B cell (primary cell): ENCODE measurements at regions not wholly inside any gene's neighbourhood (a gene's known extent, or its start where the extent isn't known, plus 50 kb on each side); places are given as distances from the start of the nearest gene placed in this dataset.

Experiments used
- ATAC-seq: fragments of 200-7000 bp; cut with Tn5 transposase; one replicate; pipeline ENCODE4 v1.10.0; 2021; ENCODE audit warnings: low read depth, mild to moderate bottlenecking, moderate number of reproducible peaks, moderate library complexity
- CTCF ChIA-PET: fragments of 350-600 bp; sonication (Branson Sonifier 250); formaldehyde crosslinking; loops from one replicate; lab custom pipeline; 2021; ENCODE audit warnings: antibody characterized with exemption, inconsistent platforms; lab: Charles Lee
- POLR2A ChIA-PET: fragments of 350-600 bp; sonication (Branson Sonifier 250); formaldehyde crosslinking; loops from one replicate; lab custom pipeline; 2021; ENCODE audit warnings: antibody characterized with exemption; lab: Charles Lee
- DNase-seq: peaks from one replicate; pipeline ENCODE4 v3.0.0; 2013
- H2AFZ ChIP-seq: 2 replicates; pipeline ENCODE4 v1.6.1; 2012; ENCODE audit warnings: mild to moderate bottlenecking, low read depth, low read length; ENCODE audit not compliant: insufficient read depth, poor library complexity, severe bottlenecking
- H3K27ac ChIP-seq, 2 donors: 1 replicate in 1 of 2; 2 replicates in 1 of 2; pipeline ENCODE4 v1.5.1; 2012 to 2013; ENCODE audit warnings: low read length in 2 of 2, mild to moderate bottlenecking in 2 of 2, moderate library complexity in 1 of 2
- H3K27me3 ChIP-seq, 4 experiments: fragments of 200-600 bp in 1 of 4; sonication (generic) in 1 of 4; replicated peaks in 1 of 4; 1 replicate in 2 of 4; 2 replicates in 2 of 4; pipeline versions ENCODE4 v1.6.1 to v1.7.0; 2013 to 2016; ENCODE audit warnings: low read length in 3 of 4, mild to moderate bottlenecking in 2 of 4, mixed read lengths in 1 of 4, moderate library complexity in 1 of 4; ENCODE audit not compliant: insufficient read depth in 4 of 4, control insufficient read depth in 3 of 4; ENCODE audit errors: control extremely low read depth in 1 of 4
- H3K36me3 ChIP-seq, 2 experiments: replicated peaks in 1 of 2; 1 replicate in 1 of 2; 2 replicates in 1 of 2; pipeline versions ENCODE4 v1.6.1 to v1.7.1; 2013; ENCODE audit warnings: low read length in 1 of 2; ENCODE audit not compliant: insufficient read depth in 2 of 2, control insufficient read depth in 1 of 2; ENCODE audit errors: control extremely low read depth in 1 of 2, extremely low read depth in 1 of 2
- H3K4me1 ChIP-seq, 2 donors: fragments of 200-600 bp in 1 of 2; sonication (generic) in 1 of 2; 1 replicate in 1 of 2; 2 replicates in 1 of 2; pipeline versions ENCODE4 v1.5.1 to v1.6.1; 2013 to 2017; ENCODE audit warnings: low read length in 2 of 2; ENCODE audit not compliant: control insufficient read depth in 2 of 2, insufficient read depth in 2 of 2
- H3K4me2 ChIP-seq: replicated peaks from 2 replicates; pipeline ENCODE3; 2012; ENCODE audit warnings: mild to moderate bottlenecking, low read depth, low read length; ENCODE audit not compliant: poor library complexity, severe bottlenecking
- H3K4me3 ChIP-seq, 5 experiments: fragments of 200-600 bp in 1 of 5; sonication (generic) in 1 of 5; 1 replicate in 3 of 5; 2 replicates in 2 of 5; pipeline versions ENCODE4 v1.5.1 to v1.7.0; 2011 to 2016; ENCODE audit warnings: low read length in 4 of 5, mild to moderate bottlenecking in 4 of 5, low read depth in 2 of 5, control low read depth in 1 of 5, moderate library complexity in 1 of 5; ENCODE audit not compliant: insufficient read depth in 1 of 5; ENCODE audit errors: control extremely low read depth in 1 of 5, extremely low read depth in 1 of 5
- H3K79me2 ChIP-seq: fragments of 200-600 bp; sonication (generic); one replicate; pipeline ENCODE4 v1.6.0; 2016; ENCODE audit warnings: low read length; ENCODE audit not compliant: control insufficient read depth, insufficient read depth
- H3K9ac ChIP-seq: fragments of 200-600 bp; sonication (generic); 2 replicates; pipeline ENCODE4 v1.6.1; 2017; ENCODE audit warnings: mild to moderate bottlenecking, low read length, moderate library complexity
- H3K9me3 ChIP-seq, 3 donors: one replicate each; pipeline versions ENCODE4 v1.6.1 to v1.7.1; 2013; ENCODE audit warnings: low read length in 2 of 3; ENCODE audit not compliant: control insufficient read depth in 2 of 3, insufficient read depth in 1 of 3; ENCODE audit errors: control extremely low read depth in 1 of 3
- H4K20me1 ChIP-seq: 2 replicates; pipeline ENCODE4 v1.6.0; 2012; ENCODE audit warnings: mild to moderate bottlenecking, low read length; ENCODE audit not compliant: insufficient read depth, control insufficient read depth, poor library complexity, severe bottlenecking
- H3K27ac Mint-ChIP-seq: one replicate; pipeline ENCODE4 v1.8.0; 2021; ENCODE audit warnings: mixed read lengths
- H3K27me3 Mint-ChIP-seq: one replicate; pipeline ENCODE4 v1.8.0; 2021; ENCODE audit warnings: mixed read lengths
- H3K4me1 Mint-ChIP-seq: one replicate; pipeline ENCODE4 v1.8.0; 2021; ENCODE audit warnings: mixed read lengths
- H3K4me3 Mint-ChIP-seq: one replicate; pipeline ENCODE4 v1.8.0; 2021; ENCODE audit warnings: mixed read lengths
- H3K9me3 Mint-ChIP-seq: one replicate; pipeline ENCODE4 v1.8.0; 2022; ENCODE audit warnings: mixed read lengths; ENCODE audit not compliant: insufficient read depth
- EZH2 ChIP-seq: IDR thresholded peaks from 2 replicates; pipeline ENCODE4 v1.6.1; 2012; ENCODE audit warnings: borderline replicate concordance, low read depth, mild to moderate bottlenecking, moderate library complexity, low read length; ENCODE audit not compliant: insufficient read depth, poor library complexity, severe bottlenecking
- WGBS: methylation state at CpG from one replicate; pipeline ENCODE4 v1.1.5; 2013; ENCODE audit warnings: missing lambda C conversion rate; ENCODE audit not compliant: insufficient coverage; 5-methylcytosine and 5-hydroxymethylcytosine counted together
- intact Hi-C: fragments of 100-400 bp; cut with micrococcal nuclease; formaldehyde crosslinking; loops from one replicate; pipeline ENCODE4 v1.10.0; 2022
- TF ChIP-seq, protein P1 (sequence below): fragments of 200-600 bp; IDR thresholded peaks from one replicate; pipeline ENCODE4 v1.8.0; 2022; ENCODE audit warnings: antibody characterized with exemption, mild to moderate bottlenecking

DNA sequence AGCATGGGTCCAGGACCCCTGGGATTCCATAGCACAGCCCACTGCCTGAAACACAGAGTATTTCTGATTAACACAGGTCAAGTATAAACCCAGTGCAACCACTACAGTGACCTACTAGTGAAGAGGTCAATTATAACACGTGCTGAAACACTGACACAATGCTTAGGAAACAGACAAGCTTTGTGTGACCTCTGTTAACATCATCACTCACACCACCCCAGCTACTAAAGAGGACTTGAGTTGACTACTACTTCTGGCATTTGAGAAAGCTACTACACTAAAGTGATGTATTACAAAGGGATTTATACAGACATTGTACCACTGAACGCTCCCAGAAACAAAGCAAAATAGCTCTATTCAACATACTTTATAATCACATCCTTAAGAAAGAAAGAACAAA is 1935.9 kb upstream of the PCDH20 start:
- POLR2A ChIA-PET, result no interaction called here
- no peak overlapping the region for H3K27ac Mint-ChIP-seq
- ATAC-seq, result no peak
- H3K9me3 Mint-ChIP-seq, result no peaks in the 10 kb centered on the region
- no peak overlapping the region for H3K4me3 ChIP-seq
- H3K27me3 ChIP-seq, result no peaks in the 10 kb centered on the region
- no peaks in the 10 kb centered on the region for H3K4me1 Mint-ChIP-seq
- H3K4me3 Mint-ChIP-seq, result no peak overlapping the region
- no peak for TF ChIP-seq EZH2
- TF ChIP-seq, protein P1, sequence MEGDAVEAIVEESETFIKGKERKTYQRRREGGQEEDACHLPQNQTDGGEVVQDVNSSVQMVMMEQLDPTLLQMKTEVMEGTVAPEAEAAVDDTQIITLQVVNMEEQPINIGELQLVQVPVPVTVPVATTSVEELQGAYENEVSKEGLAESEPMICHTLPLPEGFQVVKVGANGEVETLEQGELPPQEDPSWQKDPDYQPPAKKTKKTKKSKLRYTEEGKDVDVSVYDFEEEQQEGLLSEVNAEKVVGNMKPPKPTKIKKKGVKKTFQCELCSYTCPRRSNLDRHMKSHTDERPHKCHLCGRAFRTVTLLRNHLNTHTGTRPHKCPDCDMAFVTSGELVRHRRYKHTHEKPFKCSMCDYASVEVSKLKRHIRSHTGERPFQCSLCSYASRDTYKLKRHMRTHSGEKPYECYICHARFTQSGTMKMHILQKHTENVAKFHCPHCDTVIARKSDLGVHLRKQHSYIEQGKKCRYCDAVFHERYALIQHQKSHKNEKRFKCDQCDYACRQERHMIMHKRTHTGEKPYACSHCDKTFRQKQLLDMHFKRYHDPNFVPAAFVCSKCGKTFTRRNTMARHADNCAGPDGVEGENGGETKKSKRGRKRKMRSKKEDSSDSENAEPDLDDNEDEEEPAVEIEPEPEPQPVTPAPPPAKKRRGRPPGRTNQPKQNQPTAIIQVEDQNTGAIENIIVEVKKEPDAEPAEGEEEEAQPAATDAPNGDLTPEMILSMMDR, result no peak
- no peak overlapping the region for H2AFZ ChIP-seq
- no peak overlapping the region for H3K4me2 ChIP-seq
- H3K9ac ChIP-seq, result no peak overlapping the region
- H3K4me1 ChIP-seq, result no peaks in the 10 kb centered on the region
- peaks cover 0 to 3% (median 0%) of the 10 kb centered on the region in 3 donors for H3K9me3 ChIP-seq
- no peaks in the 10 kb centered on the region for H3K79me2 ChIP-seq
- 63% methylated on average over 1 of the region's 2 CpGs for WGBS
- H3K27me3 Mint-ChIP-seq, result no peaks in the 10 kb centered on the region
- CTCF ChIA-PET, result no interaction called here
- H3K27ac ChIP-seq, result no peak overlapping the region
- no peaks in the 10 kb centered on the region for H3K36me3 ChIP-seq
- intact Hi-C loops, result no loop called here
- no peak for DNase-seq
- H4K20me1 ChIP-seq, result no peaks in the 10 kb centered on the region

DNA sequence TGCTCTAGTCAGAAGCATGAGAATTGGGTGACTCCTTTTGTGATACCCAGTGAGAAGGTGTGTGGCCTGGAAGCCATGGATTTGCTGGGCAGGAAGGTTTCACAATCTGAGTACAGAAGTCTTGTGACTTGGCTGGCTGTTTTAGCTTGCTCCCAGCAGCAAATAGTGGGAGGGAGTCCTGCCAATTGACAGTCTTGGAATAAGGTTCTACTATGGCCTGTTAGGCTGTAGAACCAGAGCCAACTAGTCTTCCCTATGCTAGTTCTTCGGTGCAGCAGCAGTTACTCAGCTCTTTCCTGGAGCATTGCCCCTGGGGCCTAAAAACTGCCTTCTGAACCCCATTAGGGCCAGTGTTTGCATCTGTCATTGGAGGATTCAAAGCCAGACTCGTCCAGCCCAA is 1935.4 kb upstream of the PCDH20 start:
- H3K9me3 Mint-ChIP-seq, result peaks cover under 1% of the 10 kb centered on the region
- DNase-seq, result no peak
- H3K27me3 Mint-ChIP-seq, result no peaks in the 10 kb centered on the region
- no peak overlapping the region for H3K4me3 ChIP-seq
- H3K9ac ChIP-seq, result no peak overlapping the region
- intact Hi-C loops, result no loop called here
- 68% methylated on average over 2 of the region's 2 CpGs for WGBS
- no peaks in the 10 kb centered on the region for H3K79me2 ChIP-seq
- H2AFZ ChIP-seq, result no peak overlapping the region
- no peaks in the 10 kb centered on the region for H3K27me3 ChIP-seq
- ATAC-seq, result no peak
- H3K4me2 ChIP-seq, result no peak overlapping the region
- no peak overlapping the region for H3K4me3 Mint-ChIP-seq
- no peaks in the 10 kb centered on the region for H3K36me3 ChIP-seq
- no peaks in the 10 kb centered on the region for H3K4me1 ChIP-seq
- ChIA-PET CTCF (no interaction called here), POLR2A (no interaction called here)
- no peaks in the 10 kb centered on the region for H4K20me1 ChIP-seq
- H3K27ac ChIP-seq, result no peak overlapping the region
- peaks cover 0 to 3% (median 0%) of the 10 kb centered on the region in 3 donors for H3K9me3 ChIP-seq
- TF ChIP-seq, protein P1, result no peak
- TF ChIP-seq EZH2, result no peak
- H3K27ac Mint-ChIP-seq, result no peak overlapping the region
- H3K4me1 Mint-ChIP-seq, result no peaks in the 10 kb centered on the region
